Fibroblast of the aortic adventitia (primary cell): ENCODE measurements at regions not wholly inside any gene's neighbourhood (a gene's known extent, or its start where the extent isn't known, plus 50 kb on each side); places are given as distances from the start of the nearest gene placed in this dataset.

ENCODE experiments used
- DNase-seq: peaks from one replicate; pipeline ENCODE4 v3.0.0-alpha.2; 2010; ENCODE audit warnings: low read depth
- H3K4me3 ChIP-seq: 2 replicates; pipeline ENCODE4 v1.5.1; 2011; ENCODE audit warnings: low read depth, mild to moderate bottlenecking, control low read depth, low read length, moderate library complexity
- TF ChIP-seq, protein P1 (sequence below): IDR thresholded peaks from 2 replicates; pipeline ENCODE4 v1.5.1; 2011; ENCODE audit warnings: mild to moderate bottlenecking, low read length, control low read depth, inconsistent platforms; ENCODE audit not compliant: insufficient read depth

DNA sequence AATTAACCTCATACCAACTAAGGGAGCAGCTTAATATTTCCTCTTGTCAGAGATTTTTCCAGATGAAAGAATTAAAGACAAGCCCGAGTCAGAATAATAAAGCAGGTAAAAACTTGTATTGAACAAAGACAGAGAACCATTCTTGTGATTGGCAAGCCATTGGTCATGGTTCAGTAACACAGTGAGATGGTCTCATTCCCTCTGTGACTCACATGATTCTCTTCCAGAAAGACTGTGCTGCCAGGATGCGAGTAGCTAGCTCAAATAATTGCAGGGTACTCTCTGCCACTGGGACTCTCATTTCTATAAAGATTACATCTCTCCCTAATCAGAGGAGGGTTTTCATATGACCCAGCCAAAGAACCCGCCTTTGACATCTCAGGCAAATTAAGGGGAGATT, 179.4 kb downstream of the PHLDA1 start:
- no peak overlapping the region for H3K4me3 ChIP-seq
- TF ChIP-seq, protein P1, sequence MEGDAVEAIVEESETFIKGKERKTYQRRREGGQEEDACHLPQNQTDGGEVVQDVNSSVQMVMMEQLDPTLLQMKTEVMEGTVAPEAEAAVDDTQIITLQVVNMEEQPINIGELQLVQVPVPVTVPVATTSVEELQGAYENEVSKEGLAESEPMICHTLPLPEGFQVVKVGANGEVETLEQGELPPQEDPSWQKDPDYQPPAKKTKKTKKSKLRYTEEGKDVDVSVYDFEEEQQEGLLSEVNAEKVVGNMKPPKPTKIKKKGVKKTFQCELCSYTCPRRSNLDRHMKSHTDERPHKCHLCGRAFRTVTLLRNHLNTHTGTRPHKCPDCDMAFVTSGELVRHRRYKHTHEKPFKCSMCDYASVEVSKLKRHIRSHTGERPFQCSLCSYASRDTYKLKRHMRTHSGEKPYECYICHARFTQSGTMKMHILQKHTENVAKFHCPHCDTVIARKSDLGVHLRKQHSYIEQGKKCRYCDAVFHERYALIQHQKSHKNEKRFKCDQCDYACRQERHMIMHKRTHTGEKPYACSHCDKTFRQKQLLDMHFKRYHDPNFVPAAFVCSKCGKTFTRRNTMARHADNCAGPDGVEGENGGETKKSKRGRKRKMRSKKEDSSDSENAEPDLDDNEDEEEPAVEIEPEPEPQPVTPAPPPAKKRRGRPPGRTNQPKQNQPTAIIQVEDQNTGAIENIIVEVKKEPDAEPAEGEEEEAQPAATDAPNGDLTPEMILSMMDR, result no peak
- DNase-seq, result peak; percentile 43

DNA sequence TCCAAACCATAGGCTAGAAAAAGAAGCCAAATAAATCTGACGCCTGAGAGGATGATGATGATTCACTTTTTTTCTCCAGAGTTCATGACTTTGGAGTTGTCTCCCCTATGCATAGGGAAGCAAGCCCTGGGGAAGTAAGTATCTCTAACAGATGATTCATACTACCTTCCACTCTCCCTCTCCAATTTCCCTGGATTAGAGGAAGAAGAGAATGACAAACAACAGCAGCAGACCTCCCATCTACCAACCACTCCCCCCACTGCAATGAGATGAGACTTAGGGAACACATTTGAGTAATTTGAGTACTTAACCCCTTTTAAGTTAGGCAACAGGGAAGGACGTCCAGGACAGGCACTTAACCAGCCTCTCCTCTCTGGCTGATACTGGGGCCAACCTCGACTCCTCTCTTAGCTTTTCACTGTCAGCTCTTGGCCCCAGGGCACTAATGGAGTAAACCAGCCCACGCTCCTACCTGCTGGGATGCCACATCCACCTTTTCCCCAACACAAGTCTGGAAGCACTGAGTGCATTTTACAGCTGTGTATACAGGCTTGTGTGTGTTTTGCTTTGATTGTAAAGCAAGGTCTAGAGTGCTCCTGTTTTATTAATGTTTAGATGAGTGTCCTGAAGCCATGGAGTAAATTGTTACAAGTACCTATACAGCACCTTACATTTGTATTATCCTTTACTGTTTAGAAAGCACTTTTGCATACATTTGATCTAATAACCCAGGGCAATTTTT, 180.7 kb downstream of the PHLDA1 start:
- TF ChIP-seq, protein P1, result no peak
- H3K4me3 ChIP-seq, result no peak overlapping the region
- DNase-seq, result peak; percentile 65

DNA sequence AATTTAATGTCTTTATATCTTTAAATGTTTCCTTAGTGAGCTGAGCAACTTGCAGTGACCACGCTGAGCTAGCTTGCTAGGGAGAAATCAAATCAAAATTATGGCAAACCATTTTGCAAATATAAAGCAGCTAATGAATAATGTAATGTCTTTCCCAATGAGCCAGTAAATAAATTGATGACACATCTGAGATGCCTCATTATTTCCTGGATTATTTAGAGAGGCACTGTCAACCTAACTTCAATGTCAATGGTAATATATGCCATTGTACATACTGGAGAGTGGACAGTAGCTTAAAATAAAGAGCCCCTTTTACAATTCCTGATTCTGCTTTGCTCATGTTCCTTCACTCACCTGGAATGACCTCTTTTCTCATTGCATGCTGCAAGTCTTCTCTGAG, 182.6 kb downstream of the PHLDA1 start:
- no peak overlapping the region for H3K4me3 ChIP-seq
- DNase-seq, result no peak
- TF ChIP-seq, protein P1, result no peak

DNA sequence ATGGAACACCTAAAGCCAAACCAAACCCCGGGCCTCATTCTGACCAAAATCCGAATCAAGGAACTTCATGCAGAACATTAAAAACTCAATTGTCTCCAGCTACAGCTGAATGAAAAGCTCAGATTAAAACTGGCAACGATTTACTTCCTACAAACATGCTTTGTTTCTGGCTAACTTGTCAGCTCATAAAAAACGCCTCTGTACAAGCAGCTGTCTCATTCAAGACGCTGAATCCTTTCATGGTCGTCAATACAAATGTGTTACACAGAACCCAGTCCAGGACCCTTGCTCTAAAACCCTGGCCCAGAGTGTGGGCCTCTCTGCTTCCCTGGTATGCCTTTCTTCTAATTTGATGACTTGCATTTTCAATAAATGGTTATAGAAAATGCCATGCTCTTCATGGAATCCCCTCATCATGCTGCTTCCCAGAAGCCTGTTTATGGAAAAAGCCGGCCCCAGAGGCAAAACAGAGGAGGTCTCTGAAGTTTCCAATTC, 183.1 kb downstream of the PHLDA1 start:
- TF ChIP-seq, protein P1, result no peak
- DNase-seq, result peak; percentile 42
- H3K4me3 ChIP-seq, result no peak overlapping the region

DNA sequence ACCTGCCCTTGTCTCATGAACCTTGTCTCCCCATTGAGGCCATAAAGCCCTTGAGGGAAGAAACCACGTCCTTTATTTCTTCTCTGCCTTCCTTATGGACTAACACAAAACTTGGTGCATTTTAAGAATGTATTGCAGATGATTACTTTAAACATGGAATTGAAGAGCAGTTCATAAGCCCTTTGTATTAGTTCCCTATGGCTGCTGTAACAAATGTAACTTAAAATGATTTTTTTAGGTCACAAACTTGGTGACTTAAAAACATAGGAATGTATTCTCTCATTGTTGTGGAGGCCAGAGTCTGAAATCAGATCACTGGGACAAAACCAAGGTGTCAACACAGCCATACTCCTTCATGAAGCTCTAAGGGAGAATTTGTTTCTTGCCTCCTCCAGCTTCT, 185.5 kb downstream of the PHLDA1 start:
- TF ChIP-seq, protein P1, result no peak
- H3K4me3 ChIP-seq, result no peak overlapping the region
- DNase-seq, result no peak

DNA sequence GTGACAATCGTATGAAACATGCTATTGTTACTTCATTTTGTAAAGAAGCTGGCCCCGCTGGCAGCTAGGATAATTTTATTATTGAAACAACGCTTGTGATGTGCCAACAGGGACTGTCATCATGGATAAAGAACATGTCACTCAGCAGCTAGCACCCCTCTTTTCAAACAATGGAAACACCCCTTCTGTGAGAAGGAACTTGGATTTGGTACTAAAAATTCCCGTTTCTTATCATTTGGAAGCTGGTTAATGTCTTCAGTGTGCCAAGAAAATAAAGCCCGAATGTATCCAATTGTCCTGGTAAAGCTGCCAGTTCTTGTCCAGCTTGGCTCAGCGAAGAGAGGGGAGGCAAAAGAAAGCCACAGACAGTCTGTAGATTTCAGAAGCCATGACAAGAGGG, 186.6 kb downstream of the PHLDA1 start:
- no peak overlapping the region for H3K4me3 ChIP-seq
- DNase-seq, result peak; percentile 62
- TF ChIP-seq, protein P1, result no peak
